ENCODE measurements at regions not wholly inside any gene's neighbourhood (a gene's known extent, or its start where the extent isn't known, plus 50 kb on each side); places are given as distances from the start of the nearest gene placed in this dataset.
A peak's percentile ranks its signal among the peaks of the same experiment; 100 is the strongest.

DNA sequence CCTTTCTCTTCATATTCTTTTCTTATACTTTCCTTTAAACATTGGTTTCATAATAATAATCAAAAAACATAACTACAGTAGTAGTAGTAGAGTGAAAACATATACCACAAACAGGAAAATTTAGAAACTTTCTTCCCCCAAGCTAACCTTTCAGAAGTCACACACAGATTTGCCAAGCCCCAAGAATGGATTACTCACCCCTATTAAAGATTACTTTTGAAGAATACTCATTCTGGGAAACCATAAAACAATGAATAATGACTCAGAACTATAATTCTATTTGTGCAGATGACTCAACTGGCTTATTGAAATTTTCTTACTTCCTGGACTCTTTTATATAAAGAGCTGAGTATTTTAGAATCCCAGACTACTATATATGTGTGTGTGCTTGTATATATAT lies 119.4 kb upstream of the GJE1 start:
- BruUV-seq (replicated peaks) = no TSS peak
- in situ Hi-C loops (cut with MboI) = no loop called here
- H3K27ac ChIP-seq (ENCODE audit: extremely low read depth, low read depth, low read length) = no peak overlapping the region
- H3K9me3 ChIP-seq (replicated peaks; ENCODE audit: control insufficient read depth, insufficient read depth, low read depth, low read length) = no peaks in the 10 kb centered on the region
- H4K20me1 ChIP-seq (replicated peaks; ENCODE audit: control insufficient read depth, insufficient read depth, low read length) = no peaks in the 10 kb centered on the region
- H3K4me1 ChIP-seq (replicated peaks in 1 of 2; ENCODE audit: control insufficient read depth in 2 of 2, insufficient read depth in 2 of 2, low read length in 2 of 2) = peaks cover 0 to 17% of the 10 kb centered on the region in 2 experiments; a peak in 2 of 5 replicates
- ChIA-PET POLR2A (interaction anchor here (0.7 kb wide), 1 partner anchor 15 kb away, joined by 4 read pairs; no protein-coding TSS in a partner anchor), CTCF (ENCODE audit: low intra/inter-chr PET ratio) (no interaction called here)
- FAIRE-seq (no peak), ATAC-seq (no peak), DNase-seq (ENCODE audit: extremely low read depth in 1 of 4, low spot score in 3 of 4) (no peak)
- TF ChIP-seq BRD4 (IDR thresholded peaks at IDR 0.05) (no peak), HNRNPL (IDR thresholded peaks at IDR 0.05; ENCODE audit: low read depth, low read length) (no peak), CBFB (CRISPR knock-in tag; IDR thresholded peaks at IDR 0.05) (no peak), ZNF766 (CRISPR knock-in tag; conservative IDR thresholded peaks at IDR 0.05) (no peak), FOXP1 (CRISPR knock-in tag; IDR thresholded peaks at IDR 0.05) (no peak)
- intact Hi-C loops (cut with micrococcal nuclease) = no loop called here
- peaks cover 9% of the 10 kb centered on the region for H3K79me2 ChIP-seq (ENCODE audit: control insufficient read depth, insufficient read depth, low read length)
- no peak overlapping the region for H3K9ac ChIP-seq (ENCODE audit: insufficient read depth in 1 of 2, low read depth in 2 of 2, low read length in 2 of 2)
- H3K9me1 ChIP-seq (ENCODE audit: control insufficient read depth, insufficient read depth, low read length) = no peaks in the 10 kb centered on the region
- no peaks in the 10 kb centered on the region for H3K27me3 ChIP-seq (ENCODE audit: control insufficient read depth in 2 of 2, insufficient read depth in 2 of 2, low read length in 2 of 2)
- no peak overlapping the region for H3K4me3 ChIP-seq
- peaks cover 3% of the 10 kb centered on the region; the same call in 1 of the 3 replicates for H3K36me3 ChIP-seq (ENCODE audit: control insufficient read depth, insufficient read depth, low read length)
- no peak overlapping the region for H2AFZ ChIP-seq (ENCODE audit: low read depth, low read length)
- H3K4me2 ChIP-seq (ENCODE audit: insufficient read depth, low read length) = no peak overlapping the region

DNA sequence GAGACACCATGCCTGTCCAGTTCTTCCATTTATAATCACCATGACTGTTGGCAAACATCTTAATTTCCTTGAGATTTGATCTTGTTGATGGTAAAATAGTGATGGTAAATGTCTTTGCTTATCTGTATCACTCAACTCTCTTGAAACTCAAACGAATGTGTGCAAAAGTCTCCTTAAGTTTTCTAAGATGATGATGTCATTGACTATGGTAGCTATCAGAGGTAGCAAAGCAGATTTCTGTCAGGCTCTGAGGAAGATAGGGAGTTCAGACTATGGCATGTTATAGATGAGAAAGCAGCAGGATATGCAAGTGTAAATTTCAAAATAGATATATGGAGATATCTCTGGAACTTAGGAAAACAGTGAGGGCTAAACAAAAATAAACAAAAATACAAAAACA lies 121.0 kb upstream of the GJE1 start:
- no peak for FAIRE-seq

More for the DNA sequence above, 121.0 kb upstream of the GJE1 start:
- peaks cover 0 to 17% of the 10 kb centered on the region in 2 experiments; a peak in 2 of 5 replicates for H3K4me1 ChIP-seq (replicated peaks in 1 of 2; ENCODE audit: control insufficient read depth in 2 of 2, insufficient read depth in 2 of 2, low read length in 2 of 2)
- no peaks in the 10 kb centered on the region for H3K9me1 ChIP-seq (ENCODE audit: control insufficient read depth, insufficient read depth, low read length)
- peaks cover 14% of the 10 kb centered on the region for H3K79me2 ChIP-seq (ENCODE audit: control insufficient read depth, insufficient read depth, low read length)
- in situ Hi-C loops (cut with MboI) = no loop called here
- ATAC-seq (no peak), DNase-seq (ENCODE audit: extremely low read depth in 1 of 4, low spot score in 3 of 4) (no peak)
- H2AFZ ChIP-seq (ENCODE audit: low read depth, low read length) = no peak overlapping the region
- no peaks in the 10 kb centered on the region for H3K27me3 ChIP-seq (ENCODE audit: control insufficient read depth in 2 of 2, insufficient read depth in 2 of 2, low read length in 2 of 2)
- H3K4me3 ChIP-seq = no peak overlapping the region
- H4K20me1 ChIP-seq (replicated peaks; ENCODE audit: control insufficient read depth, insufficient read depth, low read length) = no peaks in the 10 kb centered on the region
- intact Hi-C loops (cut with micrococcal nuclease) = no loop called here
- ChIA-PET CTCF (ENCODE audit: low intra/inter-chr PET ratio) (no interaction called here), POLR2A (interaction anchor here (0.6 to 1.0 kb wide), 2 partner anchors 9 to 200 kb away, joined by 3 read pairs; no protein-coding TSS in a partner anchor)
- H3K27ac ChIP-seq (ENCODE audit: extremely low read depth, low read depth, low read length) = no peak overlapping the region
- no peak overlapping the region for H3K9ac ChIP-seq (ENCODE audit: insufficient read depth in 1 of 2, low read depth in 2 of 2, low read length in 2 of 2)
- peaks cover 3% of the 10 kb centered on the region; the same call in 1 of the 3 replicates for H3K36me3 ChIP-seq (ENCODE audit: control insufficient read depth, insufficient read depth, low read length)
- BruUV-seq (replicated peaks) = no TSS peak
- no peak overlapping the region for H3K4me2 ChIP-seq (ENCODE audit: insufficient read depth, low read length)
- 10% methylated on average over 1 of the region's 1 CpG for WGBS (ENCODE audit: insufficient coverage, low coverage, missing lambda C conversion rate)
- H3K9me3 ChIP-seq (replicated peaks; ENCODE audit: control insufficient read depth, insufficient read depth, low read depth, low read length) = no peaks in the 10 kb centered on the region
- TF ChIP-seq GTF2A2 (tag; IDR thresholded peaks at IDR 0.05) = no peak
- no peak for TF ChIP-seq ATF1 (CRISPR knock-in tag; IDR thresholded peaks at IDR 0.05)
- TF ChIP-seq ATF1 (tag; IDR thresholded peaks at IDR 0.05) = 0 out of 2 replicates have a peak, but pooled peaks have one; percentile 22
- peak; percentile 82 for TF ChIP-seq ATF7 (IDR thresholded peaks at IDR 0.05)
- no peak for TF ChIP-seq MAFG (tag; conservative IDR thresholded peaks at IDR 0.05)
- TF ChIP-seq, protein P1, sequence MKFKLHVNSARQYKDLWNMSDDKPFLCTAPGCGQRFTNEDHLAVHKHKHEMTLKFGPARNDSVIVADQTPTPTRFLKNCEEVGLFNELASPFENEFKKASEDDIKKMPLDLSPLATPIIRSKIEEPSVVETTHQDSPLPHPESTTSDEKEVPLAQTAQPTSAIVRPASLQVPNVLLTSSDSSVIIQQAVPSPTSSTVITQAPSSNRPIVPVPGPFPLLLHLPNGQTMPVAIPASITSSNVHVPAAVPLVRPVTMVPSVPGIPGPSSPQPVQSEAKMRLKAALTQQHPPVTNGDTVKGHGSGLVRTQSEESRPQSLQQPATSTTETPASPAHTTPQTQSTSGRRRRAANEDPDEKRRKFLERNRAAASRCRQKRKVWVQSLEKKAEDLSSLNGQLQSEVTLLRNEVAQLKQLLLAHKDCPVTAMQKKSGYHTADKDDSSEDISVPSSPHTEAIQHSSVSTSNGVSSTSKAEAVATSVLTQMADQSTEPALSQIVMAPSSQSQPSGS (CRISPR knock-in tag; IDR thresholded peaks at IDR 0.05) = peak; percentile 69; the same call in 1 of the 2 replicates
- peak; percentile 44; the same call in 1 of the 2 replicates for TF ChIP-seq JUND (IDR thresholded peaks at IDR 0.05; ENCODE audit: borderline replicate concordance, low read depth, low read length)
- TF ChIP-seq JUND (tag; IDR thresholded peaks at IDR 0.05; ENCODE audit: borderline replicate concordance, low read depth, low read length) = peak; percentile 74; the same call in 2 of the 3 replicates
- TF ChIP-seq JUN (IDR thresholded peaks at IDR 0.05; ENCODE audit: borderline replicate concordance, low read depth, low read length) = 0 out of 2 replicates have a peak, but pooled peaks have one; percentile 10
- TF ChIP-seq JUN (CRISPR knock-in tag; IDR thresholded peaks at IDR 0.05; ENCODE audit: borderline replicate concordance) = no peak
- peak; percentile 48; the same call in 1 of the 2 replicates for TF ChIP-seq CBFA2T3 (IDR thresholded peaks at IDR 0.05)
- TF ChIP-seq, protein P2, sequence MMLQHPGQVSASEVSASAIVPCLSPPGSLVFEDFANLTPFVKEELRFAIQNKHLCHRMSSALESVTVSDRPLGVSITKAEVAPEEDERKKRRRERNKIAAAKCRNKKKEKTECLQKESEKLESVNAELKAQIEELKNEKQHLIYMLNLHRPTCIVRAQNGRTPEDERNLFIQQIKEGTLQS (IDR thresholded peaks at IDR 0.05) = peak; percentile 89
- TF ChIP-seq, protein P2 (CRISPR knock-in tag; conservative IDR thresholded peaks at IDR 0.05) = no peak

Measured in K562 (cell line).